Cerebellar cortex (tissue), 1 donor: ENCODE measurements at regions not wholly inside any gene's neighbourhood (a gene's known extent, or its start where the extent isn't known, plus 50 kb on each side); places are given as distances from the start of the nearest gene placed in this dataset.

Experiments used
- DNase-seq: peaks from one replicate; pipeline ENCODE4 v3.0.0-alpha.2; 2015; ENCODE audit warnings: low spot score

- no peak for DNase-seq
Observed at GRCh38 chr3:168157099-168157700, 61.5 kb upstream of the GOLIM4 start.

- DNase-seq: no peak
Observed at GRCh38 chr3:168156479-168156878, 60.8 kb upstream of the GOLIM4 start.

- no peak for DNase-seq
Observed at GRCh38 chr3:168155303-168155702, 59.6 kb upstream of the GOLIM4 start.

GRCh38 chr3:168154089-168154488, 58.4 kb upstream of the GOLIM4 start:
- no peak for DNase-seq

GRCh38 chr3:168152149-168152548, 56.4 kb upstream of the GOLIM4 start:
- DNase-seq: no peak
